ENCODE measurements at regions not wholly inside any gene's neighbourhood (a gene's known extent, or its start where the extent isn't known, plus 50 kb on each side); places are given as distances from the start of the nearest gene placed in this dataset.

- DNase-seq = no peak
- H3K4me1 ChIP-seq = no peaks in the 10 kb centered on the region
- ATAC-seq = no peak
- H3K4me3 ChIP-seq = no peak overlapping the region
- H3K27ac ChIP-seq = no peak overlapping the region
- TF ChIP-seq CTCF (IDR thresholded peaks at IDR 0.05) = no peak
- no peaks in the 10 kb centered on the region for H3K9me3 ChIP-seq
- intact Hi-C loops (cut with DNase I) = no loop called here
- H3K36me3 ChIP-seq = no peaks in the 10 kb centered on the region
- WGBS, 2 donors = 51 to 69% methylated on average over 2 of the region's 2 CpGs
- H3K27me3 ChIP-seq = no peaks in the 10 kb centered on the region
Measured at GRCh38 chr21:19353256-19353655, 949.7 kb upstream of the TMPRSS15 start.

DNA sequence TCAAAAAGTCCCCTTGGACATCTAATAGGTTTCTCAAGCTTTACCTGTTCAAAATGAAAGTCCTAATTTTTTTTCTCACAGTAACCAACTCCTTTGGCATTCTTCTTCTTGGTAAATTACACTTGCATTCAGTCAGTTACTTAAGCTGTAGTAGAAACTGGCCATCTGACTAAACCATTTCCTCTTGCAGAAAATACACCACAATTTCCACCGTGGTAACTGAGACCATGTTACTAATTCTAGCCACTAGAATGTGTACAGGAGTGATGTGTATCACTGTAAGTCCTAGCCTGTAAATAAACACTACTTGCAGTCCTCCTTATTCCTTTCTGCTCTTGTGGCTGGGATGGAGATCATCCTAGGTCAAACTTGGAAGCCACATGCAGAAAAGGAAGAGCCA lies 965.4 kb upstream of the TMPRSS15 start:
- intact Hi-C loops (cut with DNase I) = no loop called here
- Histone ChIP-seq H3K4me3 (no peak overlapping the region), H3K27me3 (no peaks in the 10 kb centered on the region), H3K9me3 (peaks cover 0 to 9% (median 0%) of the 10 kb centered on the region in 11 donors), H3K4me1 (no peaks in the 10 kb centered on the region), H3K27ac (no peak overlapping the region), H3K36me3 (no peaks in the 10 kb centered on the region)
- no peak for TF ChIP-seq CTCF (IDR thresholded peaks at IDR 0.05)
- no peak for DNase-seq
- no peak for ATAC-seq
- WGBS, 2 donors = 24 to 27% methylated on average over 1 of the region's 1 CpG

- no peak overlapping the region for H3K4me3 ChIP-seq
- 56 to 73% methylated on average over 4 of the region's 4 CpGs for WGBS, 2 donors
- no peak for DNase-seq
- intact Hi-C loops (cut with DNase I) = no loop called here
- H3K27ac ChIP-seq = no peak overlapping the region
- TF ChIP-seq CTCF (IDR thresholded peaks at IDR 0.05) = no peak
- H3K4me1 ChIP-seq = no peaks in the 10 kb centered on the region
- no peaks in the 10 kb centered on the region for H3K36me3 ChIP-seq
- H3K27me3 ChIP-seq = no peaks in the 10 kb centered on the region
- no peaks in the 10 kb centered on the region for H3K9me3 ChIP-seq
- ATAC-seq = no peak
Measured at GRCh38 chr21:19392390-19392789, 988.8 kb upstream of the TMPRSS15 start.

- Histone ChIP-seq H3K4me3 (no peak overlapping the region), H3K4me1 (no peaks in the 10 kb centered on the region), H3K27me3 (no peaks in the 10 kb centered on the region), H3K27ac (no peak overlapping the region), H3K36me3 (no peaks in the 10 kb centered on the region), H3K9me3 (no peaks in the 10 kb centered on the region)
- TF ChIP-seq CTCF (IDR thresholded peaks at IDR 0.05) = no peak
- ATAC-seq = no peak
- DNase-seq = no peak
- intact Hi-C loops (cut with DNase I) = no loop called here
- WGBS, 2 donors = 73 to 75% methylated on average over 5 of the region's 5 CpGs
Measured at GRCh38 chr21:19400223-19400770, 996.7 kb upstream of the TMPRSS15 start.
